ENCODE measurements at regions not wholly inside any gene's neighbourhood (a gene's known extent, or its start where the extent isn't known, plus 50 kb on each side); places are given as distances from the start of the nearest gene placed in this dataset.
"Not testable (repeated sequence)": the region's sequence is repeated elsewhere in the genome, so short reads cannot be mapped to it uniquely, and the experiment has no call there.

DNA sequence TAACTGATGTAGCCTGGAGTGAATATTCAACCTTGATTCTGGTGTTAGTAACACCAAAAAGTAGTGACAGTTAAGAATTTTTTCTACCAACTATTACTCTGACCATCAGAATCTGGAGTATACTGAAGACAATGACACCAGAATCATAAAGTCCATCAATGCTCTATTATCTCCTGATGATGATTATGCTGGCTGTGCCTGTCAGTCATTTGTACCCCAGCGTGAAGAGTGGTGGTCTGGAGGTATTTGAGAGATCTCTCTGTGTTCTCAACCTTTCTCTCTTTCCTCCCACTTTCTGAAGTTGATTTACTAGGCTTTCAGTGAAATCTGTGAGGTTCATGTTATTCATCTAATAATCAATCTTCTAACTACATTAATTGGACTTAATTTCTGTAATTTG, 615.4 kb downstream of the SLC16A7 start:
- H3K9me2 ChIP-seq (replicated peaks; ENCODE audit: control insufficient read depth, low read length) = no peaks in the 10 kb centered on the region; the same call in 1 of the 2 replicates
- H3K4me3 ChIP-seq (ENCODE audit: low read length) = no peak overlapping the region
- no peak overlapping the region for H3K4me2 ChIP-seq (ENCODE audit: low read length)
- no peaks in the 10 kb centered on the region for H3F3A ChIP-seq (ENCODE audit: control insufficient read depth, insufficient read depth)
- H3K9me3 ChIP-seq (ENCODE audit: control insufficient read depth, insufficient read depth, low read length) = no peaks in the 10 kb centered on the region
- no peaks in the 10 kb centered on the region for H3K36me3 ChIP-seq (ENCODE audit: control insufficient read depth, low read length)
- no peaks in the 10 kb centered on the region for H3K79me2 ChIP-seq (ENCODE audit: control insufficient read depth, low read length)
- H4K20me1 ChIP-seq (ENCODE audit: control insufficient read depth, insufficient read depth, low read depth, low read length) = no peaks in the 10 kb centered on the region
- H3K4me1 ChIP-seq (ENCODE audit: control insufficient read depth, low read length) = no peaks in the 10 kb centered on the region
- TF ChIP-seq, protein P1, sequence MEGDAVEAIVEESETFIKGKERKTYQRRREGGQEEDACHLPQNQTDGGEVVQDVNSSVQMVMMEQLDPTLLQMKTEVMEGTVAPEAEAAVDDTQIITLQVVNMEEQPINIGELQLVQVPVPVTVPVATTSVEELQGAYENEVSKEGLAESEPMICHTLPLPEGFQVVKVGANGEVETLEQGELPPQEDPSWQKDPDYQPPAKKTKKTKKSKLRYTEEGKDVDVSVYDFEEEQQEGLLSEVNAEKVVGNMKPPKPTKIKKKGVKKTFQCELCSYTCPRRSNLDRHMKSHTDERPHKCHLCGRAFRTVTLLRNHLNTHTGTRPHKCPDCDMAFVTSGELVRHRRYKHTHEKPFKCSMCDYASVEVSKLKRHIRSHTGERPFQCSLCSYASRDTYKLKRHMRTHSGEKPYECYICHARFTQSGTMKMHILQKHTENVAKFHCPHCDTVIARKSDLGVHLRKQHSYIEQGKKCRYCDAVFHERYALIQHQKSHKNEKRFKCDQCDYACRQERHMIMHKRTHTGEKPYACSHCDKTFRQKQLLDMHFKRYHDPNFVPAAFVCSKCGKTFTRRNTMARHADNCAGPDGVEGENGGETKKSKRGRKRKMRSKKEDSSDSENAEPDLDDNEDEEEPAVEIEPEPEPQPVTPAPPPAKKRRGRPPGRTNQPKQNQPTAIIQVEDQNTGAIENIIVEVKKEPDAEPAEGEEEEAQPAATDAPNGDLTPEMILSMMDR (IDR thresholded peaks at IDR 0.05; ENCODE audit: low read depth, low read length, poor library complexity, severe bottlenecking) = no peak
- no peak for TF ChIP-seq EZH2phosphoT487 (IDR thresholded peaks at IDR 0.05; ENCODE audit: borderline replicate concordance, low read length)
- no peaks in the 10 kb centered on the region for H3K27me3 ChIP-seq (ENCODE audit: control insufficient read depth, low read length)
- H3K27ac ChIP-seq (ENCODE audit: low read depth, low read length) = no peak overlapping the region

DNA sequence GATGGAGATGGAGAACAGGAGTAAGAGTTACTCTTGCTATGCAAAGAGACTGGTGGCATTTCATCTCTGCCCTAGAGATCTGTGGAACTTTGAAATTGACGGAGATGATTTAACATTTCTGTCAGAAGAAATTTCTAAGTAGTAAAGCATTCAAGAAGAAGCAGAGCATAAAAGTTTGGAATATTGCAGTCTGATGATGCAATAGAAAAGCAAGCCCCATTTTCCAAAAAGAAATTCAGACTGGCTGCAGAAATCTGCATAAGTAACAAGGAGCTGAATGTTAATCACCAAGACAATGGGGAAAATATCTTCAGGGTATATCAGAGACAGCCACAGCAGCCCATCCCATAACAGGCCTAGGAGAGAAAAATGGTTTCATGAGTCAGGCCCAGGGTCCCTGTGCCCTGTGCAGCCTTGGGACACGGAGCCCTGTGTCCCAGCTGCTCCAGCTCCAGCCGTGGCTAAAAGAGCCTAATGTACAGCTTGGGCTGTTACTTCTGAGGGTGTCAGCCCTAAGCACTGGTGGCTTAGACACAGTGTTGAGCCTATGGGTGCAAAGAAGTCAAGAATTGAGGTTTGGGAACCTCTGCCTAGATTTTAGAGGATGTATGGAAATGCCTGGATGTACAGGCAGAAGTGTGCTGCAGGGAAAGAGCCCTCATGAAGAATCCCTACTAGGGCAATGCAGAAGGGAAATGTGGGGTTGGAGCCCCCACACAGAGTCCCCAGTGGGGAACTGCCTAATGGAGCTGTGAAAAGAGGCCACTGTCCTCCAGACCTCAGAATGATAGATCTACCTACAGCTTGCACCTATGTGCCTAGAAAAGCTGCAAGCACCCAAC, 616.6 kb downstream of the SLC16A7 start:
- no peaks in the 10 kb centered on the region for H3K79me2 ChIP-seq (ENCODE audit: control insufficient read depth, low read length)
- no peaks in the 10 kb centered on the region for H3K9me3 ChIP-seq (ENCODE audit: control insufficient read depth, insufficient read depth, low read length)
- H3K4me2 ChIP-seq (ENCODE audit: low read length) = no peak overlapping the region
- H4K20me1 ChIP-seq (ENCODE audit: control insufficient read depth, insufficient read depth, low read depth, low read length) = no peaks in the 10 kb centered on the region
- H3K4me3 ChIP-seq (ENCODE audit: low read length) = no peak overlapping the region
- H3K27me3 ChIP-seq (ENCODE audit: control insufficient read depth, low read length) = no peaks in the 10 kb centered on the region
- no peak for TF ChIP-seq EZH2phosphoT487 (IDR thresholded peaks at IDR 0.05; ENCODE audit: borderline replicate concordance, low read length)
- TF ChIP-seq, protein P1 (IDR thresholded peaks at IDR 0.05; ENCODE audit: low read depth, low read length, poor library complexity, severe bottlenecking) = no peak
- H3K9me2 ChIP-seq (replicated peaks; ENCODE audit: control insufficient read depth, low read length) = no peaks in the 10 kb centered on the region
- no peaks in the 10 kb centered on the region for H3F3A ChIP-seq (ENCODE audit: control insufficient read depth, insufficient read depth)
- no peak overlapping the region for H3K27ac ChIP-seq (ENCODE audit: low read depth, low read length)
- H3K36me3 ChIP-seq (ENCODE audit: control insufficient read depth, low read length) = no peaks in the 10 kb centered on the region
- H3K4me1 ChIP-seq (ENCODE audit: control insufficient read depth, low read length) = no peaks in the 10 kb centered on the region

DNA sequence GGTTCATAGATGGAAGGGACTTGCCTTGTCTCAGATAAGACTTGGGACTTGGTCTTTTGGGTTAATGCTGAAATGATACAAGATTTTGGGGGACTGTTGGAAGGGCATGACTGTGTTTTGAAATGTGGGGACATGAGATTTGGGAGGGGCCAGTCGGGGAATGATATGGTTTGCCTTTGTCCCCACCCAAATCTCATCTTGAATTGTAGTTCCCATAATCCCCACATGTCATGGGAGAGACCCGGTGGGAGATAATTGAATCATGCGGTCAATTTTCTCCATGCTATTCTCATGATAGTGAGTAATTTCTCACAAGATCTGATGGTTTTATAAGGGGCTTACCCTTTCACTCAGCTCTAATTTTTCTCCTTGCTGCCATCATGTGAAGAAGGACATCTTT, 617.4 kb downstream of the SLC16A7 start:
- not testable (repeated sequence) for H3K79me2 ChIP-seq (ENCODE audit: control insufficient read depth, low read length); H3K4me3 ChIP-seq (ENCODE audit: low read length); H3K27ac ChIP-seq (ENCODE audit: low read depth, low read length); H3F3A ChIP-seq (ENCODE audit: control insufficient read depth, insufficient read depth); H3K4me1 ChIP-seq (ENCODE audit: control insufficient read depth, low read length); H3K4me2 ChIP-seq (ENCODE audit: low read length); H3K9me2 ChIP-seq (replicated peaks; ENCODE audit: control insufficient read depth, low read length); H3K36me3 ChIP-seq (ENCODE audit: control insufficient read depth, low read length); H4K20me1 ChIP-seq (ENCODE audit: control insufficient read depth, insufficient read depth, low read depth, low read length); H3K9me3 ChIP-seq (ENCODE audit: control insufficient read depth, insufficient read depth, low read length); H3K27me3 ChIP-seq (ENCODE audit: control insufficient read depth, low read length)

DNA sequence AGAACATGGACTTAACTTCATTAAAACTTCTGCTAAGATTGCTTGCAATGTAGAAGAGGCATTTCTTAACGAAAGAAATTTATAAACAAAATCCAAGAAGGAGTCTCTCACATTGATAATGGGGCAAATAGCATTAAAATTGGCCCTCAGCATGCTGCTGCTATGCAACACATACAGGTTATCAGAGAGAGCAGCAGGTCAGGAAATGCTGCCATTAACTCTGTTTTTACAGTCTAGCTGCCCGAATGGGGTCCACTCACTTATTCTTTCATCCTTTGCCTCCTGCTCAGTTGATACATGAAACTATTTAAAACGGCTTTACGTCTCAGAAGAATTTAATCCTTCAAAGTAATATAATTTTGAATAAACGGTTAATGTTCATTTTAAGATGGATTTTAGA, 620.4 kb downstream of the SLC16A7 start:
- H3K4me2 ChIP-seq (ENCODE audit: low read length) = no peak overlapping the region
- no peak for TF ChIP-seq EZH2phosphoT487 (IDR thresholded peaks at IDR 0.05; ENCODE audit: borderline replicate concordance, low read length)
- TF ChIP-seq, protein P1 (IDR thresholded peaks at IDR 0.05; ENCODE audit: low read depth, low read length, poor library complexity, severe bottlenecking) = no peak
- no peaks in the 10 kb centered on the region for H4K20me1 ChIP-seq (ENCODE audit: control insufficient read depth, insufficient read depth, low read depth, low read length)
- no peaks in the 10 kb centered on the region for H3K9me3 ChIP-seq (ENCODE audit: control insufficient read depth, insufficient read depth, low read length)
- H3F3A ChIP-seq (ENCODE audit: control insufficient read depth, insufficient read depth) = no peaks in the 10 kb centered on the region
- no peaks in the 10 kb centered on the region for H3K36me3 ChIP-seq (ENCODE audit: control insufficient read depth, low read length)
- H3K4me3 ChIP-seq (ENCODE audit: low read length) = no peak overlapping the region
- H3K27me3 ChIP-seq (ENCODE audit: control insufficient read depth, low read length) = no peaks in the 10 kb centered on the region
- no peaks in the 10 kb centered on the region for H3K79me2 ChIP-seq (ENCODE audit: control insufficient read depth, low read length)
- no peak overlapping the region for H3K27ac ChIP-seq (ENCODE audit: low read depth, low read length)
- H3K4me1 ChIP-seq (ENCODE audit: control insufficient read depth, low read length) = no peaks in the 10 kb centered on the region
- no peaks in the 10 kb centered on the region for H3K9me2 ChIP-seq (replicated peaks; ENCODE audit: control insufficient read depth, low read length)

Data from DOHH2 (cell line).